ENCODE measurements at regions not wholly inside any gene's neighbourhood (a gene's known extent, or its start where the extent isn't known, plus 50 kb on each side); places are given as distances from the start of the nearest gene placed in this dataset.

DNA sequence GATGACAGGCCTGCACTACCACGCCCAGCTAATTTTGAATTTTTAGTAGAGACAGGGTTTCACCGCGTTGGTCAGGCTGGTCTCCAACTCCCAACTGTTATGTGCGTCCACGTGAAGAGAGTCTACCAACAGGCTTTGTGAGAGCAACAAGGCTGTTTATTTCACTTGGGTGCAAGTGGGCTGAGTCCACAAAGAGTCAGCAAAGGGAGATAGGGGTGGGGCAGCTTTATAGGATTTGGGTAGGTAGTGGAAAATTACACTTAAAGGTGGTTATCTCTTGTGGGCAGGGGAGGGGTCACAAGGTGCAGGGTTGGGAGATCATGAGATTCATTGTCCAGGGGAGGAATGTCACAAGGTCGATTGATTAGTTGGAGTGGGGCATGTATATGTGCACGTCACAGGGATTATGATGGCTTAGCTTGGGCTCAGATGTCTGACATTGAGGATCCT lies 111.6 kb downstream of the GOSR1 start (continued):
- TF ChIP-seq, protein P1, sequence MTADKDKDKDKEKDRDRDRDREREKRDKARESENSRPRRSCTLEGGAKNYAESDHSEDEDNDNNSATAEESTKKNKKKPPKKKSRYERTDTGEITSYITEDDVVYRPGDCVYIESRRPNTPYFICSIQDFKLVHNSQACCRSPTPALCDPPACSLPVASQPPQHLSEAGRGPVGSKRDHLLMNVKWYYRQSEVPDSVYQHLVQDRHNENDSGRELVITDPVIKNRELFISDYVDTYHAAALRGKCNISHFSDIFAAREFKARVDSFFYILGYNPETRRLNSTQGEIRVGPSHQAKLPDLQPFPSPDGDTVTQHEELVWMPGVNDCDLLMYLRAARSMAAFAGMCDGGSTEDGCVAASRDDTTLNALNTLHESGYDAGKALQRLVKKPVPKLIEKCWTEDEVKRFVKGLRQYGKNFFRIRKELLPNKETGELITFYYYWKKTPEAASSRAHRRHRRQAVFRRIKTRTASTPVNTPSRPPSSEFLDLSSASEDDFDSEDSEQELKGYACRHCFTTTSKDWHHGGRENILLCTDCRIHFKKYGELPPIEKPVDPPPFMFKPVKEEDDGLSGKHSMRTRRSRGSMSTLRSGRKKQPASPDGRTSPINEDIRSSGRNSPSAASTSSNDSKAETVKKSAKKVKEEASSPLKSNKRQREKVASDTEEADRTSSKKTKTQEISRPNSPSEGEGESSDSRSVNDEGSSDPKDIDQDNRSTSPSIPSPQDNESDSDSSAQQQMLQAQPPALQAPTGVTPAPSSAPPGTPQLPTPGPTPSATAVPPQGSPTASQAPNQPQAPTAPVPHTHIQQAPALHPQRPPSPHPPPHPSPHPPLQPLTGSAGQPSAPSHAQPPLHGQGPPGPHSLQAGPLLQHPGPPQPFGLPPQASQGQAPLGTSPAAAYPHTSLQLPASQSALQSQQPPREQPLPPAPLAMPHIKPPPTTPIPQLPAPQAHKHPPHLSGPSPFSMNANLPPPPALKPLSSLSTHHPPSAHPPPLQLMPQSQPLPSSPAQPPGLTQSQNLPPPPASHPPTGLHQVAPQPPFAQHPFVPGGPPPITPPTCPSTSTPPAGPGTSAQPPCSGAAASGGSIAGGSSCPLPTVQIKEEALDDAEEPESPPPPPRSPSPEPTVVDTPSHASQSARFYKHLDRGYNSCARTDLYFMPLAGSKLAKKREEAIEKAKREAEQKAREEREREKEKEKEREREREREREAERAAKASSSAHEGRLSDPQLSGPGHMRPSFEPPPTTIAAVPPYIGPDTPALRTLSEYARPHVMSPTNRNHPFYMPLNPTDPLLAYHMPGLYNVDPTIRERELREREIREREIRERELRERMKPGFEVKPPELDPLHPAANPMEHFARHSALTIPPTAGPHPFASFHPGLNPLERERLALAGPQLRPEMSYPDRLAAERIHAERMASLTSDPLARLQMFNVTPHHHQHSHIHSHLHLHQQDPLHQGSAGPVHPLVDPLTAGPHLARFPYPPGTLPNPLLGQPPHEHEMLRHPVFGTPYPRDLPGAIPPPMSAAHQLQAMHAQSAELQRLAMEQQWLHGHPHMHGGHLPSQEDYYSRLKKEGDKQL (CRISPR knock-in tag; IDR thresholded peaks at IDR 0.05; ENCODE audit: low read depth): no peak
- TF ChIP-seq RARG (CRISPR knock-in tag; IDR thresholded peaks at IDR 0.05; ENCODE audit: low read depth) (no peak), MYNN (CRISPR knock-in tag; IDR thresholded peaks at IDR 0.05; ENCODE audit: low read depth) (no peak), CEBPB (IDR thresholded peaks at IDR 0.05; ENCODE audit: borderline replicate concordance, low read depth, low read length) (no peak), ZMYM2 (CRISPR knock-in tag; IDR thresholded peaks at IDR 0.05) (peak; percentile 92), SIN3B (IDR thresholded peaks at IDR 0.05; ENCODE audit: low read length) (no peak), HIVEP1 (CRISPR knock-in tag; IDR thresholded peaks at IDR 0.05) (no peak), HOXD1 (CRISPR knock-in tag; IDR thresholded peaks at IDR 0.05) (no peak), ZNF619 (CRISPR knock-in tag; IDR thresholded peaks at IDR 0.05) (no peak), MED1 (CRISPR knock-in tag; IDR thresholded peaks at IDR 0.05) (peak; percentile 96), NAIF1 (CRISPR knock-in tag; IDR thresholded peaks at IDR 0.05; ENCODE audit: borderline replicate concordance) (no peak)
- TF ChIP-seq, protein P2, sequence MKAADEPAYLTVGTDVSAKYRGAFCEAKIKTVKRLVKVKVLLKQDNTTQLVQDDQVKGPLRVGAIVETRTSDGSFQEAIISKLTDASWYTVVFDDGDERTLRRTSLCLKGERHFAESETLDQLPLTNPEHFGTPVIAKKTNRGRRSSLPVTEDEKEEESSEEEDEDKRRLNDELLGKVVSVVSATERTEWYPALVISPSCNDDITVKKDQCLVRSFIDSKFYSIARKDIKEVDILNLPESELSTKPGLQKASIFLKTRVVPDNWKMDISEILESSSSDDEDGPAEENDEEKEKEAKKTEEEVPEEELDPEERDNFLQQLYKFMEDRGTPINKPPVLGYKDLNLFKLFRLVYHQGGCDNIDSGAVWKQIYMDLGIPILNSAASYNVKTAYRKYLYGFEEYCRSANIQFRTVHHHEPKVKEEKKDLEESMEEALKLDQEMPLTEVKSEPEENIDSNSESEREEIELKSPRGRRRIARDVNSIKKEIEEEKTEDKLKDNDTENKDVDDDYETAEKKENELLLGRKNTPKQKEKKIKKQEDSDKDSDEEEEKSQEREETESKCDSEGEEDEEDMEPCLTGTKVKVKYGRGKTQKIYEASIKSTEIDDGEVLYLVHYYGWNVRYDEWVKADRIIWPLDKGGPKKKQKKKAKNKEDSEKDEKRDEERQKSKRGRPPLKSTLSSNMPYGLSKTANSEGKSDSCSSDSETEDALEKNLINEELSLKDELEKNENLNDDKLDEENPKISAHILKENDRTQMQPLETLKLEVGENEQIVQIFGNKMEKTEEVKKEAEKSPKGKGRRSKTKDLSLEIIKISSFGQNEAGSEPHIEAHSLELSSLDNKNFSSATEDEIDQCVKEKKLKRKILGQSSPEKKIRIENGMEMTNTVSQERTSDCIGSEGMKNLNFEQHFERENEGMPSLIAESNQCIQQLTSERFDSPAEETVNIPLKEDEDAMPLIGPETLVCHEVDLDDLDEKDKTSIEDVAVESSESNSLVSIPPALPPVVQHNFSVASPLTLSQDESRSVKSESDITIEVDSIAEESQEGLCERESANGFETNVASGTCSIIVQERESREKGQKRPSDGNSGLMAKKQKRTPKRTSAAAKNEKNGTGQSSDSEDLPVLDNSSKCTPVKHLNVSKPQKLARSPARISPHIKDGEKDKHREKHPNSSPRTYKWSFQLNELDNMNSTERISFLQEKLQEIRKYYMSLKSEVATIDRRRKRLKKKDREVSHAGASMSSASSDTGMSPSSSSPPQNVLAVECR (CRISPR knock-in tag; IDR thresholded peaks at IDR 0.05; ENCODE audit: borderline replicate concordance): peak; percentile 46; the same call in 1 of the 2 replicates
- TF ChIP-seq, protein P3, sequence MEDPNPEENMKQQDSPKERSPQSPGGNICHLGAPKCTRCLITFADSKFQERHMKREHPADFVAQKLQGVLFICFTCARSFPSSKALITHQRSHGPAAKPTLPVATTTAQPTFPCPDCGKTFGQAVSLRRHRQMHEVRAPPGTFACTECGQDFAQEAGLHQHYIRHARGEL (CRISPR knock-in tag; IDR thresholded peaks at IDR 0.05): no peak
- TF ChIP-seq, protein P4, sequence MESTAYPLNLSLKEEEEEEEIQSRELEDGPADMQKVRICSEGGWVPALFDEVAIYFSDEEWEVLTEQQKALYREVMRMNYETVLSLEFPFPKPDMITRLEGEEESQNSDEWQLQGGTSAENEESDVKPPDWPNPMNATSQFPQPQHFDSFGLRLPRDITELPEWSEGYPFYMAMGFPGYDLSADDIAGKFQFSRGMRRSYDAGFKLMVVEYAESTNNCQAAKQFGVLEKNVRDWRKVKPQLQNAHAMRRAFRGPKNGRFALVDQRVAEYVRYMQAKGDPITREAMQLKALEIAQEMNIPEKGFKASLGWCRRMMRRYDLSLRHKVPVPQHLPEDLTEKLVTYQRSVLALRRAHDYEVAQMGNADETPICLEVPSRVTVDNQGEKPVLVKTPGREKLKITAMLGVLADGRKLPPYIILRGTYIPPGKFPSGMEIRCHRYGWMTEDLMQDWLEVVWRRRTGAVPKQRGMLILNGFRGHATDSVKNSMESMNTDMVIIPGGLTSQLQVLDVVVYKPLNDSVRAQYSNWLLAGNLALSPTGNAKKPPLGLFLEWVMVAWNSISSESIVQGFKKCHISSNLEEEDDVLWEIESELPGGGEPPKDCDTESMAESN (CRISPR knock-in tag; conservative IDR thresholded peaks at IDR 0.05): no peak
- TF ChIP-seq, protein P5, sequence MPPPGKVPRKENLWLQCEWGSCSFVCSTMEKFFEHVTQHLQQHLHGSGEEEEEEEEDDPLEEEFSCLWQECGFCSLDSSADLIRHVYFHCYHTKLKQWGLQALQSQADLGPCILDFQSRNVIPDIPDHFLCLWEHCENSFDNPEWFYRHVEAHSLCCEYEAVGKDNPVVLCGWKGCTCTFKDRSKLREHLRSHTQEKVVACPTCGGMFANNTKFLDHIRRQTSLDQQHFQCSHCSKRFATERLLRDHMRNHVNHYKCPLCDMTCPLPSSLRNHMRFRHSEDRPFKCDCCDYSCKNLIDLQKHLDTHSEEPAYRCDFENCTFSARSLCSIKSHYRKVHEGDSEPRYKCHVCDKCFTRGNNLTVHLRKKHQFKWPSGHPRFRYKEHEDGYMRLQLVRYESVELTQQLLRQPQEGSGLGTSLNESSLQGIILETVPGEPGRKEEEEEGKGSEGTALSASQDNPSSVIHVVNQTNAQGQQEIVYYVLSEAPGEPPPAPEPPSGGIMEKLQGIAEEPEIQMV (CRISPR knock-in tag; IDR thresholded peaks at IDR 0.05; ENCODE audit: low read depth): 0 out of 2 replicates have a peak, but pooled peaks have one; percentile 29
- TF ChIP-seq, protein P6, sequence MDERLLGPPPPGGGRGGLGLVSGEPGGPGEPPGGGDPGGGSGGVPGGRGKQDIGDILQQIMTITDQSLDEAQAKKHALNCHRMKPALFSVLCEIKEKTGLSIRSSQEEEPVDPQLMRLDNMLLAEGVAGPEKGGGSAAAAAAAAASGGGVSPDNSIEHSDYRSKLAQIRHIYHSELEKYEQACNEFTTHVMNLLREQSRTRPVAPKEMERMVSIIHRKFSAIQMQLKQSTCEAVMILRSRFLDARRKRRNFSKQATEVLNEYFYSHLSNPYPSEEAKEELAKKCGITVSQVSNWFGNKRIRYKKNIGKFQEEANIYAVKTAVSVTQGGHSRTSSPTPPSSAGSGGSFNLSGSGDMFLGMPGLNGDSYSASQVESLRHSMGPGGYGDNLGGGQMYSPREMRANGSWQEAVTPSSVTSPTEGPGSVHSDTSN (CRISPR knock-in tag; IDR thresholded peaks at IDR 0.05): no peak
